AG10803 (cell line): ENCODE measurements at regions not wholly inside any gene's neighbourhood (a gene's known extent, or its start where the extent isn't known, plus 50 kb on each side); places are given as distances from the start of the nearest gene placed in this dataset.
"Not testable (repeated sequence)": the region's sequence is repeated elsewhere in the genome, so short reads cannot be mapped to it uniquely, and the experiment has no call there.

Source experiments
- DNase-seq: peaks from one replicate; pipeline ENCODE4 v3.0.0; 2010; ENCODE audit warnings: low read depth
- H3K4me3 ChIP-seq: 2 replicates; pipeline ENCODE4 v1.5.1; 2011; ENCODE audit warnings: mild to moderate bottlenecking, low read length, control low read depth
- TF ChIP-seq, protein P1 (sequence below): conservative IDR thresholded peaks from 2 replicates; pipeline ENCODE4 v1.5.1; 2011; ENCODE audit warnings: mild to moderate bottlenecking, low read length, control low read depth, inconsistent platforms

DNA sequence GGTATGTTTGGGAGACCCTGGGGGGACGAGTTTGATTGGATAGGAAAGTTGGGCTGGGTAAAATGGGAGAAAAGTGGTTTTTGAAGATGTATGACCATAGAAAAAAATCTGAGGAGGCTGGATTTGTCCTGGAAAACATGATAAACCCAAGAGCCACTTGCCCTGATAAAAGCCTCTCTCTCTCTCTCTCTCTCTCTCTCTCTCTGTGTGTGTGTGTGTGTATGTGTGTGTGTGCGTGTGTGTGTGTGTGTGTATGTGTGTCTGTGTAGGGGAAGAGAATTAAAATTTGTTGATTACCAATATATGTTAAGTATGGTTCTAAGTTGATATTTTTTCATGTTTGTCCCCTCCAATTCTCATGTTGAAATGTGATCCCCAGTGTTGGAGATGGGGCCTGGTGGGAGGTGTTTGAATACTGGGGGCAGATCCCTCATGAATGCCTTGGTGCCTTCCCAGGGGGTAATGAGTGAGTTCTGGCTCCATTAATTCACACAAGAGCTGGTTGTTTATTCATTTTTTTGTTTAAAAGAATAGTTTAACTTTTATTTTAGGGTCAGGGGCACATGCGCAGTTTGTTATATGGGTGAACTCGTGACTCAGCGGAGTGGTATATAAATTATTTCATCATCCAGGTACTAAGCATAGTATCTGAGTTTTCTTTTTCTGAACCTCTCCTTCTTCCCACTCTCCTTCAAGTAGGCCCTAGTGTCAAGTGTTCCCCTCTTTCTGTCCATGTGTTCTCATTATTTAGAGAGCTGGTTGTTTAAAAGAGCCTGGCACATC, 208.8 kb downstream of the TFAP2B start:
- TF ChIP-seq, protein P1, sequence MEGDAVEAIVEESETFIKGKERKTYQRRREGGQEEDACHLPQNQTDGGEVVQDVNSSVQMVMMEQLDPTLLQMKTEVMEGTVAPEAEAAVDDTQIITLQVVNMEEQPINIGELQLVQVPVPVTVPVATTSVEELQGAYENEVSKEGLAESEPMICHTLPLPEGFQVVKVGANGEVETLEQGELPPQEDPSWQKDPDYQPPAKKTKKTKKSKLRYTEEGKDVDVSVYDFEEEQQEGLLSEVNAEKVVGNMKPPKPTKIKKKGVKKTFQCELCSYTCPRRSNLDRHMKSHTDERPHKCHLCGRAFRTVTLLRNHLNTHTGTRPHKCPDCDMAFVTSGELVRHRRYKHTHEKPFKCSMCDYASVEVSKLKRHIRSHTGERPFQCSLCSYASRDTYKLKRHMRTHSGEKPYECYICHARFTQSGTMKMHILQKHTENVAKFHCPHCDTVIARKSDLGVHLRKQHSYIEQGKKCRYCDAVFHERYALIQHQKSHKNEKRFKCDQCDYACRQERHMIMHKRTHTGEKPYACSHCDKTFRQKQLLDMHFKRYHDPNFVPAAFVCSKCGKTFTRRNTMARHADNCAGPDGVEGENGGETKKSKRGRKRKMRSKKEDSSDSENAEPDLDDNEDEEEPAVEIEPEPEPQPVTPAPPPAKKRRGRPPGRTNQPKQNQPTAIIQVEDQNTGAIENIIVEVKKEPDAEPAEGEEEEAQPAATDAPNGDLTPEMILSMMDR, result no peak
- H3K4me3 ChIP-seq, result no peak overlapping the region
- DNase-seq, result no peak

DNA sequence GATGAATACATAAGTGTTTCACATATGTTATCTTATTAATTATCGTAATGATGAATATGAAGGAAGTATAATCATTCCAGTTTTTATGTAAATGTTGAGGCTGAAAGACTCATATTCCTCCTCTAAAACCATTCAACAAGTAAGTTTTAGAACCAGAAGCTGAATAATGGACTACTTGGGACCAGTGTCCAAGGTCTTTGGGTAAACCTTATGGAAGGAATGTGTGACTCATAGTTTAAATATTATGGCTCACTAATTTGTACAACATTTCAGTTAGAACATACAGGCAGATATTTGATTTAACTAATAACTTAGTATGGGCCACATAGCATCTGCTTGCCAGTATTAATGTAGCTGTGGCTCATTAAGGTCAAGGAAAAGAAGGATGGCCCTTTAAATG, 209.6 kb downstream of the TFAP2B start:
- DNase-seq, result peak; percentile 48

DNA sequence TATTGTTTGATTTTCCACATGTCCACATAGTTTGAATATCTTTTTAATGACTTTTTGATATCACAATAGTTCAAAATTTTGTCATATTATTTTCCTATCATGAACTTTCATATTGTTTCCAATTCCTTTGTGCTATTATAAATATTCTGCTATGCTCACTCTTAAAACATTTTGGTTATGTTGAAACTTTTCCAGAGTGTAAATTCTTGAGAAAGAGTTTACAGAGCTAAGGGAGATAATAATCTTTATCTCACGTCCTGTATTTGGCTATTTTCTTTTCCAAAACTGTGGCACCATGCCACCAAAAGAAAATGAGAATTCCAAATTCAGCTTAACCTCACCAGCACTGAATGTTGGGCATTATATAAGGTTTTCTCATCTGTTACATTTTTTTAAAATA, 210.9 kb downstream of the TFAP2B start:
- DNase-seq, result peak; percentile 61
- TF ChIP-seq, protein P1, result no peak
- no peak overlapping the region for H3K4me3 ChIP-seq

More for the DNA sequence above, 209.6 kb downstream of the TFAP2B start:
- TF ChIP-seq, protein P1, result no peak
- H3K4me3 ChIP-seq, result no peak overlapping the region

DNA sequence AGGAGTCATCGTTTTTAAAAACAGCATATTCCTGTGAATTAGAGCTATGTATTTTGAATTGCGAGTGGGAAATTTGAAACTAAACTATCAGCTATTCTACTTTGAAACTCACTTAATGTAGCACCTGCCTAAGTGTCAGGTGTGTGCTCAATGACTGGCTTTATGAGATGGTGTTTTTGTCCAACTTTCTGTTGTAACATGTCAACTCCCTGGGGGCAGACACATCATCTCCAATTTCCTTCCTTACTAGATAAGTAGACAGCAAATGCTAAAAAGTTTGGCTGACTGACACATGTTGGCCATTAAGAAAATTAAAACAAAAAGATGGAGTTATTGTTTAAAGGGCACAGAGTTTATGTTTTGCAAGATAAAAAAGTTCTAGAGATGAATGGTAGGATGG, 226.9 kb downstream of the TFAP2B start:
- no peak for DNase-seq
- TF ChIP-seq, protein P1, result no peak
- H3K4me3 ChIP-seq, result no peak overlapping the region

DNA sequence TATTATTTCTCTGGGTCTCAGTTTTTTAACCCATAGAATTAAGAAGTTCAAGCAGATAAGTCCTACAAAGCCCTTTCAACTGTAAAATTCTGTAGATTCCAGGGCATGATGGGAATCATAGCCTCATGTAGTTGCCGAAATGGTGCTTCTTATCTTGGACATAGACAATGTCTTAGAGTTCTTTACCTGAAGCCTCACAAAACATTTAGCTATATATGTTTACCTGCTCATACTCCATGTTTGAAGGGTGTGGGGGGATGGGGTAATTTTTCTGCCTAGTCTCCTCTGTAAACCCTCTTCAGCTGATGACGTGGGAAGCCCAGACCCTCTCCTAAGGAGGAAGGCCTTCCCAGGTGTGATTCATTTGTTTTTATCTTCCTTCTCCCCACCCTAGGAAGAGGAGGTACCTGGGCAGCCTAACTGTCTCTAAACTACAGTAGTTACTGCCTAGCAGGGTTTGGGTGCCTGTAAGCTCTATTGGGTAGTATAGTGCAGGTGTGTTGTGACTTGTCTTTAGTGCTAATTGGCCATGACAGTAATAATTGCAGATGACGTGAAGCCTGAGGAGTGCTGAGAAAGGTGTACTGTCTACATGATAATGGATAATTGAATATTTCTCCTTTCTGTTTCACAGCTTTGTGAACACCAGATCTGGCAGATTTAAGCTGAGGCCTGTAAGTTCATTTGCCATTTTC, 230.8 kb downstream of the TFAP2B start:
- TF ChIP-seq, protein P1, result no peak
- no peak for DNase-seq
- no peak overlapping the region for H3K4me3 ChIP-seq

DNA sequence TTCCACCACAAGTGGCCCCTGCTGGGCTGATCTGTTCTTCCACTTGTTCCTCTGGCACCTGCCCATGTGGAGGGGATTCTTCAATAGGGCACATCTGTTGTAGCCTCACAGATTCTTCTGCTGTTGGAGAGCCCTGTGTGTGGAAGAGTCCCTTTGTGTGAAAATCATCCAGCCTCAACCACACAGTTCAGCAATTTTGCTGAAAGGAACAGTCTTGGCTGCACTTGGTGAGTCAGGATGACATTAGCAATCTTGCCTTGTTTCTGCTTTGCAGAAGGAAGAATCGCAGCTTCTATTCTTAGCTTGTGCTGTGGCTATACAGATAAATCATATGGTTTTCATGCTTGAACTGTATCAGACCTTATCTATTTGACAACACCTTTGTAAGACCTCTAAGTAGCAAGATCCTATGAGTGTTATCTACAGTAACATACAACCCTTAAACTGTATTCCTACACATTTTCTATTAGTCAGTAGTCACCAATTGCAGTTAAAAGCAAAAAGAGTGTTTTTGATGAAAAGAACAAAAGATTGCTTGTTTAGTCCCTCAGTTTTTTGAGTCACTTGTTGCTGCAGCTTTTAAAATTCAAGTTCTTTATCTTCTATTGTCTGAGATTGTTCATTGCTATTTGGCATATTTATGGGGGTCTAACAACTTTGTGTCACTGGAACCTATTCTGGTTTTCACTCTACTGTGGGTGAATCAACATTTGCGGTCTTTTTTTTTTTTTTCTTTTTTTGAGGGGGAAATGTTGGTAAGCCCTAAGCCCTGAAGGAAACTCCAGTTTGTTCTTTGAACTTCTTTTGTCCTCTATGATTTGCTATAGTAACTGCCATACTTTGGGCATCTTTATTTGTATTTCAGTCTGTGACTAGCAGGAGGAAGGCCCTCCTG, 231.6 kb downstream of the TFAP2B start:
- no peak for DNase-seq
- no peak overlapping the region for H3K4me3 ChIP-seq

DNA sequence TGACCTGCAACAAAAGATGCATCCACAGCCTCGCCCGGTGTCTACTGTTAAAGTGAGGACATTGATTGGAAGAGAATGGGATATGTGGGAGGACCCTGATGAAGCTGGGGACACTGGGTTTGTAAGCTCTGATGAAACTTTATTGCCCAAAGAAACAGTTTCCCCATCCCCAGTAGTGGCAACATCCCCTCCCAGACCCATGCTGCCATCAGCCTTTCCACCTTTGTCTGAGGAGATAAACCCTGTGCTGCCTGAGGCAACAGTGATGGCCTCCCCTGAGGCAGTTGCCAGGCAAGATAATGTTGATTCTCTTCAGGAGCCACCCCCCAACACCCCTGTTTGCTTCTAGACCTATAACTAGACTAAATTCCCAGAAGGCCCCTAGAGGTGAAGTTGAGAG, 234.0 kb downstream of the TFAP2B start:
- DNase-seq, result not testable (repeated sequence)

More for the DNA sequence above, 231.6 kb downstream of the TFAP2B start:
- TF ChIP-seq, protein P1, result no peak

DNA sequence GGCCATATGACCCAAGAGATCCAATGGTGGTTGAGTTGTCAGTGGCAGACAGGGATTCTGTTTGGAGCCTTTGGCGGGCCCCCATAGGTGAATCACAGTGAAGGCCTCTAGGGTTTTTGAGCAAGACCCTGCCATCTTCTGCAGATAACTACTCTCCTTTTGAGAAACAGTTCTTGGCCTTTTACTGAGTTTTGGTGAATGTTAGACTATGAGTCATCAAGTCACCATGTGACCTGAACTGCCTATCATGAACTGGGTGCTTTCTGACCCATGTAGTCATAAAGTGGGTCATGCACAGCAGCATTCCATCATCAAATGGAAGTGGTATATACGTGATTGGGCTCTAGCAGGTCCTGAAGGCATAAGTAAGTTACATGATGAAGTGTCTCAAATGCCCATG, 236.6 kb downstream of the TFAP2B start:
- H3K4me3 ChIP-seq, DNase-seq: not testable (repeated sequence)

More for the DNA sequence above, 234.0 kb downstream of the TFAP2B start:
- H3K4me3 ChIP-seq, result not testable (repeated sequence)
